Suppressor macrophage treated with lipopolysaccharide for 4 hours (primary cell): ENCODE measurements at regions not wholly inside any gene's neighbourhood (a gene's known extent, or its start where the extent isn't known, plus 50 kb on each side); places are given as distances from the start of the nearest gene placed in this dataset.
A peak's percentile ranks its signal among the peaks of the same experiment; 100 is the strongest.

Experiments
- DNase-seq: peaks from one replicate; pipeline ENCODE4 v3.0.0-alpha.2; 2020

DNA sequence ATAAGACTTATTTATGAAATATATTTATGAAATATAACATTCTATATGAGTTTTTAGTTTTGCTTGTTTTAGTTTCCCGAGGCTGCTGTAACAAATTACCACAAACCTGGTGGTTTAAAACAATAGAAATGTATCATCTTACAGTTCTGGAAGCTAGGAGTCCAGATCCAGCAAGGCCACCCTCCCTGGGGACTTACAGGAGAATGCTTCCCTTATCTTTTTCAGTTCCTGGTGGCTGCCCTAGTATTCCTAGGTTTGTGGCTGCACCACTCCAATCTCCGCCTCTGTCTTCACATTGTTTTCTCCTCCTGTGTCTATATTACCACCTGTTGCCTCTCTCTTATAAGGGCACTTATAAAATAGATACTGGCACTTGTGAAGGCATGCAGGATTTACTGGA is 877.8 kb downstream of the TUSC7 start:
- DNase-seq = no peak

DNA sequence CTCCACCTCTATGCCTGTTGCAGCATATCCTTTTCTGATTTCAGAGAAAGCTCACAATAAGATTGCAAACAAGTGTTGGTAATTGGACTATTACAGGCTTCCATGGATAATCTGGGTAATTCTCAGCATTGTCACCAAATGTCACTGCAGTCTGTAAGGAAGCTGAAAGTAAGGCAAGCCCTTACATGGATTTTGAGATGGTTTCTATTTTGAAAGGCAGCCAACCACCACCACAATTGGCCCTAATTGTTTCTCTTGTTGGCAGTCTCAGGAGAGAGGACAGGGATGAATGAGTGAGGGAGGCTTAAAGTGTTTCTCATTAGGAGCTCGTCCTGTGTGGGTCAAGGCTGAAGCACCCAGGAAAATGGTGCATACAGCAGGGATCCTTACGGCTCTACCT is 879.9 kb downstream of the TUSC7 start:
- no peak for DNase-seq

- no peak for DNase-seq
Observed at GRCh38 chr3:117595615-117596014, 886.0 kb downstream of the TUSC7 start.

DNA sequence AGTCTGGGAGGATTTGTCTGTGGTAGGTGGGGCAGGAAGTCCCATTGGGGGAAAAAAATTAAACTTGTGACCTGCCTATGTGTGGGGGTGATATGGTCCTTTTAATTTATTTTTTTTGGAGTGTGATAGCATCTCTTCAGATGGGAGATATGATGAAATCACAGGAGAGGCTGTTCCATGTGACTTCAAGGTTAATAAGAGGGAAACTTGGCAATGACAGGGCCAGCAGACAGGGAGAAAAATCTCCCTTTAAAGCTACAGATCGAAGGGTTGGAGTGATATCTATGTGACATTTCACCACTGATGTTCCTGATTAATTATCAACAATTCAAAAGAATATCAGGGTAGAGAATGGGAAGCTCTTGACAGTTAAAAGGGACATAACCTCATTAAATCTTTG is 886.9 kb downstream of the TUSC7 start:
- no peak for DNase-seq

DNA sequence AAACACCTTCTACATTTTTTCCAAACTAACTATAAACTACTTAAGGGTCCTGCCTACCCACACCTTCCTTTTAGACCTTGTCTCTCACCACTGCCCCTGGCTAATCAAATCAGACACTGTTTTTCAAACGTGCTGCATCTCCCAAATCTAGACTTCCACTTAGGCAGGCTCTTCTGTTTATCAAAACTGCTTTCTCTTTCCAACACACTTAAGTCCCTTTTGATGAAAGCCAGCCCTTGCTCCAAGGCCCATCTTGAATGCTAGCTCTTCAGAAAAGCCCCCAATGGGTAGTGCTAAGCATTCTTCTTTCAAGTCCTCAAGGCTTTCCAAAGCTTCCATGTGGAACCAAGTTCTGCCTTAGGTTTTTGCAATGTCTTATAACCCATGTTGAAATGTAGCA is 888.3 kb downstream of the TUSC7 start:
- DNase-seq = no peak

DNA sequence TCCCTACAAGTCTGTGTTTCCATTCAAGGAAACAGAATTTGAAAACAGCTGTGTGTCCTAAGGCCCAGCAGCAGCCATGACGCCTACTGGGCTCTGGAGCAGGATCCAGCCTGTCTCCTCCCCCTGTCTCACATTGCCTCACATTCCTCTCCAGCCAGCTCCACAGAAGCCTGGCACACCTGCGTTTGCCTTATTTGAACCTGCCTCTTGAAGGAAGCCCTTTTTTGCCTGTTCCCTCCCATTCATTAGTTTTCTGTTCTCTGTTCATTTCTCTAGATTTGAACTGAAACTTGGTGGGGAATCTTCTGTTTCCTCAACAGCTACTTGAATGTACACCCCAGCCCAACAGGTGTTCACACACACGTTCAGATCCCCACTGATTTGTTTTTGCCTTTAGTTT is 890.5 kb downstream of the TUSC7 start:
- no peak for DNase-seq

- DNase-seq = no peak
Observed at GRCh38 chr3:117600666-117601065, 891.1 kb downstream of the TUSC7 start.

DNA sequence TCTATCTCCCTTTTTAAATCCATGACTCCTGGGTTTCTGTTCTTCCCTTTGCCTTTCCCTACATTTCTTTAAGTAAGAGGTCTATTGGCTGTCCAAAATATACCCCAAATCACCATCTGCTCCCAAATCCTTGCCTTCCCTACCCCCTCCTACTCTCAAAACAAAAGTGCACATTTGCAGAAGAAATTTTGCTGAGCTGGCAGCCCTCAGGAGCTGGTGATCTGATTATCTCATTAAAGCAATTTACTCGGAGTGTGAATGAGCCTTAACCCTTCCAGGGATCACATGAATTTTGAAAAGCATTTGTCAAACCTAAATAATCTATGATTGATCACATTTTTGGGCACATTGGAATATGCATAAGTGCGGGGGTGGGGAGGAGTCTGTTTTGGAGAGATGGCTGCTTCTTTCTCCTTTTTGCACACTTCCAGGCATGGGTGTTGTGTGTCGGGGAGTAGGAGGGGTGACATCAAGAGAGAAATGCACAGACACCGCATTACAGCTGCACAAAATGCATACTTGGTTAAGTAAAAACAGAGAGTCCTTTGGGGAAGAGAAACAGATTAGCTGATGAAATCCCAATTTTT is 892.6 kb downstream of the TUSC7 start:
- DNase-seq = no peak

DNA sequence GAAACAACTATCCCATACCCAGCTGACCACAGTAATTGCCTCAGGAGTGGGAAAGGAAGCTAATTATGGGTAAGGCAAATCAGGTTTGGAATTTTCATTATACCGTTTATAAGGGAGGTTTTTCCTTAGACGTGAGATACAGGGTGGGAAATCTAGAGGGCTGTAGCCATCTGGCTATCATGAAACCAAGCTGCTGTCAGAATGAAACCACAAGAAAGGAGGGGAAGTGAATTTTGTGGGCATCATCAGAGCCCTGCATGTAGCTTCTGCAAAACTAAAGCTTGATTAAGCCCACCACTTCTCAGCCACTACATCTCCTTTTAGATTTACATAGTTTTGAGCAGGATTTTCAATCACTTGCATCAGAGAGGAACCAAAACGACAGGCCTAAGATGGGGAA is 893.5 kb downstream of the TUSC7 start:
- DNase-seq = peak; percentile 53

DNA sequence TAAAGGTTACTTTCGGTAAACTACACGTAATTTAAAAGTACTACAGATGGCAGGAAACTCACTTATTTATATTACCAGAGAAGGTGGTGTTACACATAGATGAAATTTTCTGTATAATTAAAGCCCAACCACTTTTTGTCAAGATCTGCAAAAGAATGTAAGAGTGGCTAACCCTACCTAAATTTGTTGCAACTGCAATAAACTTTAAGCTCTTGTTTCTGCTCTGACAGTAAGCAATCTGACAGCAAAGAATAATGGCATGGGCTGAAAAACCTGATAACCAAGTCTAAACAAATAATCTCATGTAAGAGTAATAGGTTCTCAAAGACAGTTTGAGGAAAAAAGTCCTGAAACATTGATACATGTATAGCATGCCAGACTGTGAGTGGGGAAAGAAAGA is 897.3 kb downstream of the TUSC7 start:
- DNase-seq = no peak

- no peak for DNase-seq
Observed at GRCh38 chr3:117609330-117609729, 899.8 kb downstream of the TUSC7 start.

DNA sequence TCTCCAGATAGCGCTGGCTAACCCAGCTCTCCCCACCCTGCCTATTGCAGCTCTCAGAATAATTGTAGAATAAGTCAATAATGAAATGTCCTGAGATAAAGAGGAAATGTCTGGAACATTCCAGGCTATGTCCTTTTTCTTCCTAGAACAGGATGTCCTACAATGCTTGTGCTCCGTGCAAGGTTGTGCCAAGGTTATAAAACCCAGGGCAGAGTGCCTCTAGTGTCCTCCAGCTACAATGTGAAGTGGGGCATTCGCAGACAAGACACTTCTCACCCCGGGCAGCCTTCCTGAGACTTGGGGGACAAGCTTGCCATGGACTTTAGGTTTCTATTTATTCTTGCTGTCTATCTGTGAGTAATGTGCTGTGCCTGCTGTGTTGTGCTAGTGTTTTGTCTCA is 900.6 kb downstream of the TUSC7 start:
- DNase-seq = no peak

DNA sequence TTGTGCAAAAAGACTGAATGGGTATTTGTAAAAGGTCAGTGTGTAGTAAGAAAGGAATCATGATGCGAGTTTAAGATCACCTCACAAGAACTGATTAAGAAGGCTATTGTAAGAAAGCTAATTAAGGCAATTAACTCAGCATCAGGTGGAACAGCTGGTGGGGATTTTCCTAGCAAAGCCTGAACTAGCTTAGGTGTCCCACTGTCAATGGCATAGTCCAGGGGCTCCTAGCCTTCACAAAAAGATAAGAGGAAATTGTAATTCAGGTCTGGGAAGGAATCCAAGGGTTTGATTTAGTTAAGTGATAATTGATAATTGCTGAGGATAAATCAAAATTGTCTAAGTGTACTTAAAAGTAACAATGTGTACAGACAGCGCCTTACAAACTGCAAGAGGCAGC is 901.6 kb downstream of the TUSC7 start:
- no peak for DNase-seq

GRCh38 chr3:117616227-117616626 is 906.6 kb downstream of the TUSC7 start:
- no peak for DNase-seq

GRCh38 chr3:117617906-117618305 is 908.3 kb downstream of the TUSC7 start:
- no peak for DNase-seq

DNA sequence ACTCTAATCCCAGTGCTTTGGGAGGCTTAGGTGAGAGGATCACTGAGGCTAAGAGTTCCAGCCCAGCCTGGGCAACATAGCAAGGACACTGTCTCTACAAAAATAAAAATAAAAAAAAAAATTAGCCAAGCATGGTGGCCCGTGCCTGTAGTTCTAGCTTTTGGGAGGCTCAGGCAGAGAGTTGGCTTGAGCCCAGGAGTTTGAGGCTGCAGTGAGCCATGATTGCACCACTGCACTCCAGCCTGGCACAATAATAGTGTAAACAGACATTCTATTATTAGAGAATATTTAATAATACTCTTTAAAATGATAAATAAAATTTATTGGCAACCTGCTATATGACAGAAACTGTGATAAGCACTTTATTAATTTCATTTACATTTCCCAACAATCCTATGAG is 908.9 kb downstream of the TUSC7 start:
- no peak for DNase-seq

DNA sequence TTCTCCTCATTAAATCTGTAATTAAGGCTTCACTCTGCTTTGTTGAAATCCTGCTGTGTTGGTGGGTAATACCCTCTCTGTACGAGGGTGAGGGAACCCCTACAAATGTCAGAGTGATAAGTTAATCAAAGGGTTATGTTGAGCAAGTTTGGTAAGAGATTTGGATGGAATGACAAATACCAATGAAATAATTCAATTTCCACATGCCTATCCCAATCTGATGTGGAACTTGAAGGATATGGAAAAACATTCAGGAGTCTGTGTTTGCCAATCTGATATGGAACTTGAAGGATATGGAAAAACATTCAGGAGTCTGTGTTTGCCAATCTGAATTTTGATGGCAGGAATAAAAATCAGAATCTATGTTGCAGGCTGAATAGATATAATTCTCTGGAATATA is 910.2 kb downstream of the TUSC7 start:
- no peak for DNase-seq

GRCh38 chr3:117622171-117622841 is 912.7 kb downstream of the TUSC7 start:
- DNase-seq = peak; percentile 29

GRCh38 chr3:117624424-117624823 is 914.8 kb downstream of the TUSC7 start:
- no peak for DNase-seq

GRCh38 chr3:117625174-117625573 is 915.6 kb downstream of the TUSC7 start:
- no peak for DNase-seq

DNA sequence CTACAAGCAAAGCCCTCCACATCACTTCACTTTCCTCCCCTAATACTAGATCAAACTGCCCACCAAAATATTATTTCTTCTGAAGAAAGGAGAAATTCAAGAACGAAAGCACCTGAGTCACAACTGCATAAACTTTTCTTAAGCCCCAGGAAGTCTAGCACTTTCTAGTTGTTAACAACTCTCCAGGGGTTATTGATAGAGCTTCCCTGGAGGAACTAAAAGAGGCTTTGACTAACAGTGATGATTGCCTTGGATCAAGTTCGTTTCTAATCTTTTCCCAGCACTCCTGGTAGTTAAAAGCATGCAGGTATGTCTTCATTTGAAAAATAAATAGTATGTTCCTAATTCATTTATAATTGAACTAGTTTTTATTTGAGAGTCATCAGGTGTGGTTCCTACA is 917.0 kb downstream of the TUSC7 start:
- no peak for DNase-seq

DNA sequence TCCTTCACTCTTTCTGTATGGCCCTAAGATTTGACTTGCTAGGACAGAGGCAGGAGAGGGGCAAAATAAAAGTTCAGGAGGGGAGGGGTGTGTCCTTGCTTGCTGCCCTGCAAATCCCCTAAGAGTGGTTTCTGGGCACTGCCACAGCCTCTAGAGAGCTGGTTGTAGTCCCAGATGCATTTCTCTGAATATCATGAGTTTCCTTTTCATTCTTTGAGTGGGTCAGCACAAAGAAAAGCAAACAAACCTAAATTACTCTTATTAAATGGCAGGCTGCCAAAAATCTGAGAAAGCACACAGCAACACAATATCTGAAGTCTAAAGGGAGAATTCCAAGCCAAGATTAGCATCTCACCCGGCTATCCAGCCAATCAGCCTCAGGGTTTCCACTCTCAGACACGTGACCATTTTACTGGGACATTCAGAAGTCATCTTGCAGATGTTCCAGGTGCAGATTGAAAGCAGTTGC is 919.3 kb downstream of the TUSC7 start:
- DNase-seq = no peak

DNA sequence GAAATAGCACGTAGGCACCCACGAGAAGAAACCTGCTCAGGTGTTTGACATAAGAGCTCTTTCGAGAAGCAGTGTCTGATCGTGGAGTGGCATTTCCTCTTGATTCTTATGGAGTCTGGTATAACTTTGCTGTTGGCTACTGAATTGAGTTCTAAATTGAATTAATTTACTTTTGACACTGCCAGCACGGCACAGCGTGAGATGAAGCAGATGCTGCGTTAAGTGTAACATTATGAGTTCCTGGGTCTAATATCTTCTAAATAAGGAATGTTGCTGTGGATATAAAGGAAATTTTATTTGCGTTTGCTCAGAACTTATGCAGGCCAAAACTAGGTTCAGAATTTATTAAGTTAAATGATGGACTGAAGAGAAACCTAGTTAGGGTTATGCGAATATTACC is 919.9 kb downstream of the TUSC7 start:
- DNase-seq = no peak

GRCh38 chr3:117630469-117630868 is 920.9 kb downstream of the TUSC7 start:
- DNase-seq = no peak

- DNase-seq = no peak
Observed at GRCh38 chr3:117630885-117631284, 921.3 kb downstream of the TUSC7 start.
